ENCODE measurements at regions not wholly inside any gene's neighbourhood (a gene's known extent, or its start where the extent isn't known, plus 50 kb on each side); places are given as distances from the start of the nearest gene placed in this dataset.
"Not testable (repeated sequence)": the region's sequence is repeated elsewhere in the genome, so short reads cannot be mapped to it uniquely, and the experiment has no call there.

DNA sequence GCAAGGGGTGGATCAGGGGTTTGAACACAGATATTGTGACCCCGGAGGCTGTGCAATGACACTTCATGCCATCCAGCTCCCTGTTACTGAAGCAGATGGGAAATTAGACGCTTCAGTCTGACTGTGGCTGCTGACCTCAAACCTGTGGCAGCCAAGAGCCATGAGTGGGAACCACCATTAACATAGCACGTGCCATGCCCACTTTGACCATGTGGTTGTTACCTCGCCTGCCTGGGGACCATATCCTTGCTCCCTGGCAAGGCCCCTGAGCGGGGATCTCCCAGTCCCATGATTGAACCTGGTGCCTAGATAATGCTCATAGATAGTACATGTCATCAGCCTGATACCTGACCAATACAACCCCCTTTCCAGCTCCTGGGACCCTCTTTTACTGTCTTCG lies 68.9 kb downstream of the CYP26B1 start:
- no peak for DNase-seq (ENCODE audit: low read depth in 2 of 2)

DNA sequence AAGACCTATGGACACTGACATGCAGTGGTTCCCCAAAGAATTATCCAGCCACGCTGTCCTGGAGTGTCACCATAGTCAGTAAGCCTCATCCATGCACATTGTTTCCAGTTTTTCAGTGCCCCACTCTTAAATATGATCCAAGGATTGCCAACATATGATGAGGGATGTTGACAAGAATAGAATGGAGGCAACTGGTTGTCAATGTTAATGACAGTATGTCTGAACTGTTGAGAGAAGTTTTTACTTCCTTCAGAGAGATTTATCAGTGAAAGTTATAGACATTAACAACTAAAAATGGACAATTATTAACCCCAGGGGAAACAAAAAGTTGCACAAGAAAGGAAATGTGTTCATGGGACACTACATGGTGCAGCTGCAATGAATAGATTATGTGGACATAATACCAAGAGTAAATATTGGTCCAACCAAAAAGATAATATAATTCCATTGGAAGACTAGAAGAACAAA lies 69.9 kb downstream of the CYP26B1 start:
- no peak for DNase-seq (ENCODE audit: low read depth in 2 of 2)

DNA sequence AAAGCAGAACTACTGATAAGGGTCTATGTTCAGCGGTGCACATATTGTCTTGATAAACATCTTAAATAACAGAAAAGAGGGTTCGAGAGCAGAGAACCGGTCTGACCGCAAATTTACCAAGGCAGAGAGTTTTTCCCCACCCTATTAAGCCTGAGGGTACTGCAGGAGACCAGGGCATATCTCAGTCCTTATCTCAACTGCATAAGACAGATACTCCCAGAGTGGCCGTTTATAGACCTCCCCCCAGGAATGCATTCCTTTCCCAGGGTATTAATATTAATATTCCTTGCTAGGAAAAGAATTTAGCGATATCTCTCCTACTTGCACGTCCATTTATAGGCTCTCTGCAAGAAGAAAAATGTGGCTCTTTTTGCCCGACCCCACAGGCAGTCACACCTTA lies 74.3 kb downstream of the CYP26B1 start:
- DNase-seq (ENCODE audit: low read depth in 2 of 2) = not testable (repeated sequence)

DNA sequence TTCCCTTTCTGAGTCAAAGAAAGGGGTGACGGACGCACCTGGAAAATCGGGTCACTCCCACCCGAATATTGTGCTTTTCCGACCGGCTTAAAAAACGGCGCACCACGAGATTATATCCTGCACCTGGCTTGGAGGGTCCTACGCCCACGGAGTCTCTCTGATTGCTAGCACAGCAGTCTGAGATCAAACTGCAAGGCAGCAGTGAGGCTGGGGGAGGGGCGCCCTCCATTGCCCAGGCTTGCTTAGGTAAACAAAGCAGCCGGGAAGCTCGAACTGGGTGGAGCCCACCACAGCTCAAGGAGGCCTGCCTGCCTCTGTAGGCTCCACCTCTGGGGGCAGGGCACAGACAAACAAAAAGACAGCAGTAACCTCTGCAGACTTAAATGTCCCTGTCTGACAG lies 83.5 kb downstream of the CYP26B1 start:
- not testable (repeated sequence) for DNase-seq (ENCODE audit: low read depth in 2 of 2)

DNA sequence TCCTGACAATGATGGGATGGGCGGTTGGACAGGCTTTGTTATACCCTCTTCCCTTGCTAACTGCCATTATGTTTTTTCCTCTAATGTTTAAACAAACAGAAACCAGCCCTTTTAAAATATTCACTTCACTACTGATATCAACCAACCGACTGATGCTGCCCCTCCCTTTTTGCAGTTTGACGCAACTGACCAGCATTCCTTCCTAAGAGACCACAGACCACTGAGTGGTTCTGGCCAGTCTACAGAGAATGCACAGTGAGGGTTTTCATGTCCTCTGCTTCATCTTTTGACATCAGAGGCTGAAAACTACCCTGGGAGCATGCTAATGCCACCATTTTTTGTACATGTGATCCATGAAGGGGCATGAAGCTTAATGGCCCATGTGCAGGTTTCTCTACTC lies 85.3 kb downstream of the CYP26B1 start:
- no peak for DNase-seq (ENCODE audit: low read depth in 2 of 2)

DNA sequence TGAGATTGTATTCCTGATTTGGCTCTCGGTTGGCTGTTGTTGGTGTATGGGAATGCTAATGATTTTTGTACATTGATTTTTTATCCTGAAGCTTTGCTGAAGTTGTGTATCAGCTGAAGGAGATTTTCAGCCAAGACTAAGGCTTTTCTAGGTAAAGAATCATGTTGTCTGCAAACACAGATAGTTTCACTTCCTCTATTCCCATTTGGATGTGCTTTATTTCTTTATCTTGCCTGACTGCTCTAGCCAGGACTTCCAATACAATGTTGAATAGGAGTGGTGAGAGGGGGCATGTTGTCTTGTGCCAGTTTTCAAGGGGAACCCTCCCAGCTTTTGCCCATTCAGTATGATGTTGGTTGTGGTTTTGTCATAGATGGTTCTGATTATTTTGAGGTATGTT lies 90.4 kb downstream of the CYP26B1 start:
- DNase-seq (ENCODE audit: low read depth in 2 of 2) = no peak

DNA sequence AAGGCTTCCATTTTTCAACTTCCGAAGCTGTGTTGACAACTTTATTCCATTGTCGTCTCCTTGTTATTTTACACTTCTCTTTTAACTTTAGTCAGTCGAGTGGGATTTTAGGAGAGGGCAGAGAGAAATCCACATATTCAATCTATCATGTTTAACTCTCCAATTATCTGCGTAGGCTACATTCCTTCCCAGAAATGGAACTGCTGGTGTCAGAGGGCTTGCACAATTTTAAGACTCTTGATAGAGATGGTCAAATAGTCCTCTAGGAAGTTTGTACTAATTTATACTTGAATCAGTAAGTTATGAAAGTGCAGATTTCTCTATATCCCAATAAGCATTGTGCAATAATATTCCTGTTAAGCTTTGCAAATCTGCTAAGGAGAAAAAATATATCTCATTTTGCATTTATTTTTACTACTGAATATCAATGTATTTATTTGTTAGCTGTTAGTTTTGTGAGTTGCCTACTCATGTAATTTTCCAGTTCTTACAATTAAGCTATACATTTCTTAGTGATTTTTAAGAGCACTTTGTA lies 95.6 kb downstream of the CYP26B1 start:
- DNase-seq (ENCODE audit: low read depth in 2 of 2) = no peak

DNA sequence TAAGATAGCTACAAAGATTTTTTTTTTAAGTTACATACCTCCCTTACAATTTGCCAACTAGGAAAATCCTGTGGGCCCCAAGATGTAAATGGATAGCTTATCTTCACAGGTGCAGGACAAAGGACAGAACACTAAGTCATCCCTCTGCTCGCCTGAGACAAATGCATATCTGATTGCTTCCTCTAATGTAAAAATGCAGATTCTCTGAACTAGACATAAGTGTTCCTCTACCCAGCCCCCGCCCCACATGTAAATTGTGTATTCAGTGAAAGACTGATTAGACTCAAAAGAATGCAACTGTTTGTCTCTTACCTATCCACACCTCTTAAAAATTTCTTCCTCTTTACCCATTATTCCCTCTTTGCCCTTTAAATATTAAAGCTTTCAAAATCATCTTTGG lies 96.5 kb downstream of the CYP26B1 start:
- DNase-seq (ENCODE audit: low read depth in 2 of 2) = no peak

DNA sequence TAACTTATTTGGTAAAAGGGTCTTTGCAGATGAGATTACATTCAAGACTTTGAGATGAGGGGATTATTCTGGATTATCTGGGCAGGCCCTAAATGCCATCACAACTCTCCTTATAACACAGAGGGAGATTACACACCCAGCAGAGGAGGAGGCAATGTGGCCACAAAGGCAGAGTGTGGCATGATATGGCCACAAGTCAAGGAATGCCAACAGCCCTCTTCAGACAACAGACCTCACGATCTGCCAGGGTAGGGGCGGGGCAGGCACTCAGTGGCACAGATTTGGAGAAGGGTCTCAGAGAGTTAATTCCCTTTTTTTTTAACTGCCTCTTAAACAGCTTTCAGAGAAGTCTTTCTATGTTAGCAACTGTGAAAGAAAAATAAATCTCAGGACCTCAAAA lies 96.9 kb downstream of the CYP26B1 start:
- no peak for DNase-seq (ENCODE audit: low read depth in 2 of 2)

DNA sequence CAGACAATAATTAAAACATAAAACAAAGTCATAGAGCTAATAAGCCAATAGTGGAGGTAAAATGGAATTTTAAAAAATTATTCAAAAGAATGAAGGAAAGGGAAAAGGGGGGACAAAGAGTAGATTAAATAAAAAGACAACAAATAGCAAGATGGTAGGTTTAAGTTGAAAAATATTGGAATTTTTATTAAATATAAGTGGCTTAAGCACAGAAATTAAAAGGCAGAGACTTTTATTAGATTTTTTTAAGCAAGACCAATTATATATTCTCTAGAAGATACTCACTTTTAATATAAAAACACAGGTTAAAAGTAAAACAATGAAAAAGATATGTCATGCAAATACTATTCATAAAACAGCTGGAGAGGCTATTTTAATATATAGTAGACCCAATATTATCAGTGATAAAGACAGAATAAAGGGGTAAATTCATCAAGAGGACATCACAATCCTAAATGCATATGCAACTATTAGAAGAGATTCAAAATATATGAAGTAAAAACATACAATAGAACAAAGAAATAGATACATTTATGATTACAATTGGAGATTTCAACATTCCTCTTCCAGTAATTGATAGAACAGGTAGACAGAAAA lies 98.7 kb downstream of the CYP26B1 start:
- DNase-seq (ENCODE audit: low read depth in 2 of 2) = no peak

DNA sequence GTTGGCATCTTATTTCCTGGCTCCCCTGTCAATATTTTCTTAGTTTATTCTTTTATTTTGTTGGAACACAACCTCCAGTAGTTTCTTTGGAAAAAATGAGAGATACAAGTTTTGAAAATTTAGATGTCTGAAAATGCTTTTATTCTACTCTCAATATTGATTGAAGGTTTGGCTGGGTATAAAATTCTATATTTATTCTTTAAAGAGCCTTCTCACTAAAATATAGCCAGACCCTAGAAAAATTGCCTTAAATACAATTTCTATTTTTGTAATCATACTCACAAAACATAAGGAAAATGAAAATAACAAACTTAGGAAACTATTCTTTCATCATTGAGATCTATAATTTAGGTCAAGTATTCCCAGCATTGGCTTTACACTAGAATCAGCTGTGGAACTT lies 103.7 kb downstream of the CYP26B1 start:
- DNase-seq (ENCODE audit: low read depth in 2 of 2) = no peak

DNA sequence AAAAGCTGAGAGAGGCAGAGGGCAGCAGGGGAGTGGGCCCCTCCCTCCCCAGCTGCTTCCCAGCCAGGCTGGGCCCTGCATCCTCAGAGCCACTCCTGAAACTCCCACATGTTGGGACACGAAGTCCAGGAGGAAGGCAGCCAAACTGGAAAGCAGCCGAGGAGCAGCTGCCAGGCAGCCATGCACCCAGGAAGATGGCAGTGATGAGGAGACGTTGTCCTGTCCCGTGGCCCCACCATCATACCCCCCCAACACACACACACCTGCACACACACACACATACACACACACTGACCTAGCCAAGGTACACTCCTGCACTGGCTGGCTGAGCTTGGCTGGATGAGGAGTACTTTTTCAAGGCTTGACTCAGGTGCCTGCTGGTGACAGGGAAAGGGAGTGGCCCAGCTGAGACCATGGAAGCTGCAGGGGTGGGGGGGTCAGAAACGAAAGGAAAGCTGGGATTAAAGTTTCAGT lies 106.0 kb downstream of the CYP26B1 start:
- DNase-seq (ENCODE audit: low read depth in 2 of 2) = no peak

DNA sequence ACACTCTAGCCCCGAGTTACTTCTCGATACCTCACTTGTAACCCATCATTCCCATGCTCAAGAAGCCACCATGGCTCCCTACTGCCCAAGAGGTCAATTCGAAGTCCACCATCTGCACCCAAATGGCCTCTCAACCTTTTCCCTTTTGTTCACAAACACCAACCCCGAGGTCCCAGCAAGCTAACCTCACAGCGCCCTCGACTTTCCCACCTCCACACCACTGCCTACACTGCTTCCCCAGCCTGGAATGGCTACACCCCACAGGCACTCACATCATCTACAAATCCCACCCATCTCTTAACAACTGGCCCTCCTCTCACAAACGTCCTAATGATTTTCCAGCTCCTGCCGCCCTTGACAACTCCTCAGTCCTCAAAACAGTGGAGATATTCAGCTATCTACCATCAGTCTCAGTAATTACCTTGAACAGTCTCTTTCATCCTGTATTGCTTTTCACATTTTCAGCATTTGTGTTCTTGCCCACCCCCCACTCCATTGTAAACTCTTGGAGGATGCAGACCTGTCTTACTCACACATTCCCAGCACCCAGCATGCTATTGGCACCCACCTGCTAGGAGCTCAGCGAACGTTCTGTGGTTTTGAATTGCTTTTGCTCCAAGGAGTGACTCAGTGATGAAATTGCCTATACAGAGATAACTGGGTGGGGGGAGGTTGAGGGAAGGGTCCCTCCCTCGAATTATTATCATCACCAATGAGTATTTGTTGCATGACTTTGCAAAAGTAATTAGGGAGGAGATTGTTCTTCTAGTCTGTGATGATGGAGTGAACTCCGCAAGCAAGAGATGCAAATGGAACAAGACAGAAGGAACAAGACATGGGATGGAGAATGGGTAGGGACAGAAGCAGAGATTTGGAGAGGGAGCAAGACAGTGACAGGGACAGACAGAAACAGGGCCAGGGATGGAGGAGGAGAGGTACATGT lies 106.8 kb downstream of the CYP26B1 start:
- no peak for DNase-seq (ENCODE audit: low read depth in 2 of 2)

DNA sequence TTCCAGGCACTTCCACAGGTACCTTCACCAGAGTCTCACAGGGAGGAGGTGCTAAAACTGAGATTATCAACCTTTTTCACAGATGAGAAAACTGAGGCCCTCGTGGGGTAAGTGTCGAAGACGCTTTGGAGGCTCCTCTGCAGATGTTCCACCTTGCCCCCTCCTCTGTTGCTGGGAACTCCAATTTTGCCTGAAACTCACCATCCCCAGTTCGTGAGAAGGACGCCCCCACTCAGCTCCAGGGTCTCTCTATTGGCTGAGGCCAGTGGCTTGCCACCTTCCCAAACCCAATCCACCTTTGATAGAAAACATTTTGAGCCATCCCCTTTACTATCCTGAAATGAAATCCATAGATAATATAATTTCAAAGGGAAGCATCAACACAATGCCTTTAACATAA lies 109.1 kb downstream of the CYP26B1 start:
- no peak for DNase-seq (ENCODE audit: low read depth in 2 of 2)

DNA sequence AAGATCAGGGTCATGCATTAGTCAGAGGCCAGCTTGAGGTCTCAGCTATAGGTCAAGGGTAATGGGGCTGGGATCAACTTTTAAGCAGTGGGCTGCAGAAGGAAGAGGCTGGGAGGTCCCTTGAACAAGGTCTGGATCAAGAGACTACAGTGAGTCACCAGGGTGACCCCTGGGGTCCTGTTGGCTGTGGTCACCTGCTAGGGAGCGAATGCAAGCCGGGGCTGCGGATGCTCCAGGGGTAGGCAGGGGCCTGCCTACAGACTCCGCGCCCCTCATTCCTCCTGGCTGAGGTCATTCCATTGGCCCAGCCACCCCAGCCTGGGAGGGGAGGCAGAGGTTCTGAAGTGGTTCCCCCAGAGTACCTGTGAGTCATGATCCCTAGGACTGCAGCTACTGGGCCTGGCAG lies 110.4 kb downstream of the CYP26B1 start:
- no peak for DNase-seq (ENCODE audit: low read depth in 2 of 2)

DNA sequence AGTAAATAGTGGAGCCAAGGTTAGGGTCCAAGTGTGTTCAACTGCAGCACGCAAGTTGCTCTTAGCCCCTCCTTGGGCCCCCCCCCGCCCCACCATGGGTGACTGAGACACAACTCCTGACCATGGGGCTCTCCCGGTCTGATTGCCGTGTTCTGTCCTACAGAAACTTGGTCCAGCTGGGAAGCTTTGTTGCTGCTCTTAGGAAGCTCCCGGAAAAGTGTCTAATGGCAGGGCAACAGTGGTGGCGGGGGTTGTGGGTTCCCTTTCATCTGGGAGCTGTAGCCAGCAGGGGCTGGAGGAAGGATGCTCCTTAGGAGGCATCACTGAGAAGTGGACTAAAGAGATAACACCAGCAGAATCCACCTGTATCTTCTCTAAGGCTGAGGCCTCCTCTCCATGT lies 111.1 kb downstream of the CYP26B1 start:
- no peak for DNase-seq (ENCODE audit: low read depth in 2 of 2)

DNA sequence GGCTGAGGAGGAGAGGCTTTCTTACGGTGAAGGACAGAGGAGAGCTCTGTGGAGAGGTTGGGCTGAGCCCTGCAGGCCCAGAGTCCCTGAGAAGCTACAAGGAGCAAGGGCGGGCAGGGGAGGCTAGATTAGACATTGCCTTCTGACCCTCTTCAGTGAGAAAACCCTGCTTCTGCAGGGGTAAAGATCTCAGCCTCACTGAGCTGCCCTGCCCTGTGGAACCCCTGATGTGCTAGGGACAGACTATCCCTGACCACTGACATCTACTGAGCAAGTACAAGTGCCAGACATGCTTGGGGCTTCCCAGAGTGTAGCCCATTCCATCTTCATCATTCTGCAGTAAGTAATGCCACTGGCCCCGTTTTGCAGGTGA lies 111.5 kb downstream of the CYP26B1 start:
- no peak for DNase-seq (ENCODE audit: low read depth in 2 of 2)

DNA sequence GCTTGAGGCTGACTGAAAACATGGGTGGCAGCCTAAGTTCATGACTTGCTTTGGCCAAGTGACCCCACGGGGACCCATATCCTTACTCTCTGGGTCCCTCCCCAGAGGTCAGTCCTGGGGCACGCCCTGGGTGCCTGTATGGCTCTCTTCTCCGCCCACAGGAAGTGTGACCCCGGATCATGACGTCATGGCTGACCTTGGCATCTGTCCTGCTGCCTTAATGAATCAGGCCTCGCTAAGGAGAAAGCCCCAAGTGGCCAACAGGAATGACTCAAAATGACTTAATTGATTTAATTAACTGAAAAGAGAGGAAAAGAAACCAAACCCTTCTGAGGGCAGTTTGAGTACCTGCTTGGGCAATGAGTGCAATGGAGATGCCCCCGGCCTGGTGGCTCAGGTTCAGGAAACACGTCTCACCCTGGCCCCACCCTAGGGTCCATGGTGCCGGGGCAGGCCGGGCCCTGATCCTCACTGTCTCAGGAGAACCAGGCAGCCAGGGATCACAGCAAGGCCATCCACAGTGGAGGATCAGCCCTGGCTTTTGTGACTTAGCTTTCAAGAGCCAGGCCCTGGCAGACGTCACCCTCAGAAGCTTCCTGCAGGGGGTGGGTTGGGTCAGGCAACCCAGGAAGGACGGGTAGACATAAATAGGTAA lies 112.0 kb downstream of the CYP26B1 start:
- no peak for DNase-seq (ENCODE audit: low read depth in 2 of 2)

DNA sequence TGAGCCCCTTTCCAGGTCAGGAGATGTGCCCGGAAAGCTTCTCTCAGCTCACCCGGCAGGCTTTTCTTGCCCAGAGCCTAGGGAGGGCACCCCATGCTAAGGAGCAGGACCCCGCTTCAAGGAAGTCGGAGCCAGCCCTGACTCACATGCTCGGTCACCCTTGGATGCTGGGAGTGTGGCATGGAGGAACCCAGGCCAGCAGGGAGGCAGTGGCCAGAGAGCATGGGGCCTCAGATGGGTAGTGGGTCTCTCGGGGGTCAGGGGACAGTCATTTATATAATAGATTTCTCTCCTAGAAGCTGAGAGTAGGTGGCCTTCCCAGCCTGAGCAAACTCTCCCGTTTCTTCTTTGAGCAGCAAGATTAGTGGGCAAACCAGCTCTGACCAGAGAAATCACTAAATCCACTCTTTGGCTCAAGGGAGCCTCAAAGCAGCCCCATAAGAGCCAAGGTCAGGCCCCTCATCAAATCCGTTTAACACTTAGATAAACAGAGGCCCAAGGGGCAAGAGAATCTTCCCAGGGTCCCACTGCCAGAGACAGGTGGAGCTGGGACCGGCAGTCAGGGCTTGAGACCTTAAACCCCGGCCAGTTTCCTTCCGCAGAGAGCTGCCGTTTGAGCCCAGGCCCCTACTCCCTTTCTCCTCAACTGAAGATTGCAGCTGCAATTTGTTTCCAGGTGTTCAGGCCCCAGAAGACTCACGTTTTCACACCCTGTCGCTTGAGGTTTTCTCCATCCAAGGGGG lies 113.1 kb downstream of the CYP26B1 start:
- no peak for DNase-seq (ENCODE audit: low read depth in 2 of 2)

DNA sequence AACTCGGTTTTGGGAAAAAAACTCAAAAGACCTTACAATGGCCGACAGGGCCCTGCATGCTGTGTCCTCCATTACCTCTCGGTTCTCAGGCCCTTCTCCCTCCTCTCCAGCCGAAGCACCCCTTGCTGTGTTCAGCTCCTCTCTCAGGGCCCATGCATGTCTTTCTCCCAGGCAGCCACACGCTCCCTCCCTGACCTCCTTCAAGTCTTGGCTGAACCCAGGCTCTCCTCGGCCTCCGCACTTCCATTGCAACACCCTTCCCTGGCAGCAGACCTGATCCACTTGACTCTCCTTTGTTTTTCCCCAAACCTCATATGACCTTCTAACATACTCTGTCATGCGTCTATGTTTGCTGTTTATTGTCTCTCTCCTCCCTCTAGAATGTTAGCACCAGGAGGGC lies 114.0 kb downstream of the CYP26B1 start:
- DNase-seq (ENCODE audit: low read depth in 2 of 2) = no peak

DNA sequence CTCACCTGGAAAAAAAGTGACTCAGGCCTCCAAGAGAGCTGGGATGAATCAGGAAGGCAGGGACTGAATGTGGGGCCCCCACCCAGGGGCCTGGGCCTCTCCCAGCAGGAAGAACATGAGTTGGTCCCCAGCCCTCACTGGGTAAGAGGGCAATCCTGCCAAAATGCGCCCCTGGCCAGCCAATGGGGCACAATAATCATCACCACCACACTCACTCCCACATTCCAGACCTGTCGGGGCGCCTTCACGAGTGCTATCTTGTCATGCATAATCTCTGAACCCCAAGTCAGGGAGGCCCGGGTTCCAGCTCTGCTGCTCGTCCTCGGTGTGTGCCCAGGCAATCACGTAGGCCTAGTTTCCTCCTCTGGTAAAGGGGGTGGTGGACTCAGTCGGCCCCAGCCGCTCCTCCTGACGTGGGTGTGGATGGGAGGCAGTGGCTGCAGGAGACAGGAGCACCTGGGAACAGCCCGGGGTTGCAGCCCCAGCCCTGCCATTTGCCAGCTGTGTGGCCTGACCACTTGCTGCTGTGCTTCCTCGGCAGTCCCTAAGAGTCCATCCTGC lies 115.1 kb downstream of the CYP26B1 start:
- no peak for DNase-seq (ENCODE audit: low read depth in 2 of 2)

All from stimulated activated CD8-positive, alpha-beta memory T cell treated with anti-CD3 and anti-CD28 coated beads, Interleukin-7, amount 100 ng/mL, for 4 hours (primary cell).